ENCODE measurements at regions not wholly inside any gene's neighbourhood (a gene's known extent, or its start where the extent isn't known, plus 50 kb on each side); places are given as distances from the start of the nearest gene placed in this dataset.

GRCh38 chrX:96244955-96245354 lies 439.7 kb upstream of the DIAPH2 start:
- in situ Hi-C loops (cut with MboI; ENCODE audit: low pct_unique_long_range_greater_than_20kb, low sequenced_read_pairs, unreplicated experiment), result no loop called here
- DNase-seq (ENCODE audit: low spot score), result no peak
- no peak for TF ChIP-seq CTCF (IDR thresholded peaks at IDR 0.05; ENCODE audit: extremely low read depth, insufficient read depth, missing control alignments)

DNA sequence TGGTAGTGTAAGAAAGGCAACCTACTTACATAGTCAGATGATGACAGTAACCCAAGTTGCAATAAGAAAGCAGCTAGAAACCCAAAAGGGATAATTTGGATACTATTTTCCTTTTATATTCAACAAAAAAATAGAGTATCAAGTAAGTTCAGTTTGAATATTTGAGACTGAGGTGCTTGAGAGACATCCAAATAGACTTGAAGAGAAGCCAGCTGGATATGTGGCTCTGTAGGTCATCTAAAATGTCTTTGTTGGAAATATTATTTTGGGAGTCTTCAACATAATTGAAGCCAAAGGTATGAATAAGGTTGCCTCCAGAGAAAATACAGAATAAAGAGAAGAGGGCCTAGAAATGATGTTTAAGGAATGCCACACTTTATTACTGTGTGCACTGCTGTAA lies 438.2 kb upstream of the DIAPH2 start:
- TF ChIP-seq CTCF (IDR thresholded peaks at IDR 0.05; ENCODE audit: extremely low read depth, insufficient read depth, missing control alignments), result no peak
- in situ Hi-C loops (cut with MboI; ENCODE audit: low pct_unique_long_range_greater_than_20kb, low sequenced_read_pairs, unreplicated experiment), result no loop called here
- DNase-seq (ENCODE audit: low spot score), result no peak

Data from GM13977 (cell line).